ENCODE measurements at regions not wholly inside any gene's neighbourhood (a gene's known extent, or its start where the extent isn't known, plus 50 kb on each side); places are given as distances from the start of the nearest gene placed in this dataset.

- TF ChIP-seq ZBTB7A (IDR thresholded peaks at IDR 0.05; ENCODE audit: low read depth) = no peak
- TF ChIP-seq TEAD4 (IDR thresholded peaks at IDR 0.05) = no peak
- TF ChIP-seq NFIC (IDR thresholded peaks at IDR 0.05) = no peak
Measured at GRCh38 chr3:18134386-18135059, 290.6 kb downstream of the SATB1 start.

Measured in Ishikawa (cell line).